Neural cell (in vitro differentiated cells): ENCODE measurements at regions not wholly inside any gene's neighbourhood (a gene's known extent, or its start where the extent isn't known, plus 50 kb on each side); places are given as distances from the start of the nearest gene placed in this dataset.

Experiments used
- CTCF ChIP-seq: fragments of 450-650 bp; IDR thresholded peaks from 2 replicates; pipeline ENCODE4 v1.5.1; 2014; ENCODE audit warnings: antibody characterized with exemption, mild to moderate bottlenecking, moderate library complexity; ENCODE audit not compliant: poor library complexity, severe bottlenecking
- EZH2 ChIP-seq: fragments of 200-600, 300-800 bp; shearing (Covaris generic), sonication (generic); IDR thresholded peaks from 2 replicates; pipeline ENCODE4 v1.6.1; 2014; ENCODE audit warnings: antibody characterized with exemption, low read length, borderline replicate concordance, mild to moderate bottlenecking; ENCODE audit not compliant: insufficient read depth, poor library complexity, severe bottlenecking
- MXI1 ChIP-seq: fragments of 450-650 bp; conservative IDR thresholded peaks from 2 replicates; pipeline ENCODE4 v1.6.1; 2014; ENCODE audit warnings: antibody characterized with exemption, mild to moderate bottlenecking; ENCODE audit not compliant: poor library complexity, severe bottlenecking
- TAF1 ChIP-seq: IDR thresholded peaks from 2 replicates; pipeline ENCODE4 v1.6.1; 2012; ENCODE audit warnings: low read depth

GRCh38 chr9:108789742-108790141, 66.0 kb downstream of the ACTL7B start:
- TF ChIP-seq CTCF = no peak
- no peak for TF ChIP-seq TAF1
- no peak for TF ChIP-seq MXI1
- no peak for TF ChIP-seq EZH2
